SK-N-SH (cell line): ENCODE measurements at regions not wholly inside any gene's neighbourhood (a gene's known extent, or its start where the extent isn't known, plus 50 kb on each side); places are given as distances from the start of the nearest gene placed in this dataset.

Experiments
- CTCF ChIP-seq: fragments of 200-600 bp; sonication (generic); IDR thresholded peaks from 2 replicates; pipeline ENCODE4 v1.6.1; 2017; ENCODE audit warnings: antibody characterized with exemption, mild to moderate bottlenecking, moderate library complexity
- EZH2phosphoT487 ChIP-seq: fragments of 200-600 bp; sonication (generic); IDR thresholded peaks from 2 replicates; pipeline ENCODE4 v1.6.1; 2017; ENCODE audit warnings: low read depth, mixed run types, mild to moderate bottlenecking, antibody characterized with exemption, moderate library complexity, borderline replicate concordance
- NRF1 ChIP-seq: IDR thresholded peaks from 2 replicates; pipeline ENCODE4 v1.6.1; 2012; ENCODE audit warnings: low read depth, mild to moderate bottlenecking, low read length
- RAD21 ChIP-seq: IDR thresholded peaks from 2 replicates; pipeline ENCODE4 v1.6.1; 2012; ENCODE audit warnings: mild to moderate bottlenecking, low read length
- SMC3 ChIP-seq: IDR thresholded peaks from 2 replicates; pipeline ENCODE4 v1.6.1; 2012; ENCODE audit warnings: low read depth, low read length, improper control_type of control experiment

DNA sequence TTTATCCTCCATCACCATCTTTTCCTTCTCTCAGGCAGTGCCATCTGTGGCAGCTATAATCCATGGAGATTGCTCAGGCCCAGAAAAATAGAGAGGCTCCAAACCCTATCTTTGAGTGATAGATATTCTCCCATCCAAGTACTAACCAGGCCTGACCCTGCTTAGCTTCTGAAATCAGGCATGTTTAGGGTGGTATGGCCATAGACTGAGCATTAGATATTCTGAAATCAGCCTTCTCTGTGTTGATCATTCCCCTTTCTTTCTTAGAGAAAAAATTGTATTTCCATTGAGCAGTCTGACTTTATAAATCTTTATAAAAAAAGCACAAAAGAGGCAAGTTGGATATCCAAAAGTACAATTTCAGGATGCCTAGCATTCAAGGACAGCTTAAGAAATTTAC, 131.5 kb upstream of the ACVR2A start:
- TF ChIP-seq RAD21 (no peak), SMC3 (no peak), EZH2phosphoT487 (no peak), CTCF (no peak), NRF1 (no peak)
